ENCODE measurements at regions not wholly inside any gene's neighbourhood (a gene's known extent, or its start where the extent isn't known, plus 50 kb on each side); places are given as distances from the start of the nearest gene placed in this dataset.
"Not testable (repeated sequence)": the region's sequence is repeated elsewhere in the genome, so short reads cannot be mapped to it uniquely, and the experiment has no call there.

- in situ Hi-C loops (cut with MboI; ENCODE audit: low sequenced_read_pairs) = no loop called here
- no peak for DNase-seq (ENCODE audit: low spot score in 2 of 2)
- H3K4me3 ChIP-seq = no peak overlapping the region
- H3K4me1 ChIP-seq = no peaks in the 10 kb centered on the region
- no peaks in the 10 kb centered on the region for H3K36me3 ChIP-seq (replicated peaks)
- no peaks in the 10 kb centered on the region for H3K27me3 ChIP-seq (ENCODE audit: low read depth)
- no peaks in the 10 kb centered on the region for H3K9me3 ChIP-seq
These were observed 649.0 kb upstream of the ANKRD30A start for GRCh38 chr10:36476399-36476798.

- Histone ChIP-seq H3K27me3 (ENCODE audit: low read depth) (no peaks in the 10 kb centered on the region), H3K36me3 (replicated peaks) (no peaks in the 10 kb centered on the region), H3K9me3 (no peaks in the 10 kb centered on the region), H3K4me3 (no peak overlapping the region), H3K4me1 (no peaks in the 10 kb centered on the region)
- in situ Hi-C loops (cut with MboI; ENCODE audit: low sequenced_read_pairs) = no loop called here
- DNase-seq (ENCODE audit: low spot score in 2 of 2) = no peak
These were observed 649.7 kb upstream of the ANKRD30A start for GRCh38 chr10:36475746-36476145.

GRCh38 chr10:36474456-36474855, 650.9 kb upstream of the ANKRD30A start:
- no peak overlapping the region for H3K4me3 ChIP-seq
- no peaks in the 10 kb centered on the region for H3K4me1 ChIP-seq
- H3K9me3 ChIP-seq = no peaks in the 10 kb centered on the region
- H3K36me3 ChIP-seq (replicated peaks) = no peaks in the 10 kb centered on the region
- in situ Hi-C loops (cut with MboI; ENCODE audit: low sequenced_read_pairs) = no loop called here
- H3K27me3 ChIP-seq (ENCODE audit: low read depth) = no peaks in the 10 kb centered on the region
- no peak for DNase-seq (ENCODE audit: low spot score in 2 of 2)

- no peaks in the 10 kb centered on the region for H3K4me1 ChIP-seq
- no peaks in the 10 kb centered on the region for H3K9me3 ChIP-seq
- no peaks in the 10 kb centered on the region for H3K27me3 ChIP-seq (ENCODE audit: low read depth)
- H3K36me3 ChIP-seq (replicated peaks) = no peaks in the 10 kb centered on the region
- DNase-seq (ENCODE audit: low spot score in 2 of 2) = no peak
- H3K4me3 ChIP-seq = no peak overlapping the region
- in situ Hi-C loops (cut with MboI; ENCODE audit: low sequenced_read_pairs) = no loop called here
These were observed 652.3 kb upstream of the ANKRD30A start for GRCh38 chr10:36473122-36473521.

GRCh38 chr10:36469585-36469984, 655.8 kb upstream of the ANKRD30A start:
- Histone ChIP-seq H3K36me3 (replicated peaks) (no peaks in the 10 kb centered on the region), H3K9me3 (no peaks in the 10 kb centered on the region), H3K4me3 (no peak overlapping the region), H3K27me3 (ENCODE audit: low read depth) (no peaks in the 10 kb centered on the region), H3K4me1 (no peaks in the 10 kb centered on the region)
- in situ Hi-C loops (cut with MboI; ENCODE audit: low sequenced_read_pairs) = no loop called here
- no peak for DNase-seq (ENCODE audit: low spot score in 2 of 2)

- Histone ChIP-seq H3K4me3 (no peak overlapping the region), H3K9me3 (no peaks in the 10 kb centered on the region), H3K27me3 (ENCODE audit: low read depth) (no peaks in the 10 kb centered on the region), H3K4me1 (no peaks in the 10 kb centered on the region), H3K36me3 (replicated peaks) (no peaks in the 10 kb centered on the region)
- no peak for DNase-seq (ENCODE audit: low spot score in 2 of 2)
- in situ Hi-C loops (cut with MboI; ENCODE audit: low sequenced_read_pairs) = no loop called here
These were observed 656.8 kb upstream of the ANKRD30A start for GRCh38 chr10:36468620-36469019.

GRCh38 chr10:36465604-36466379, 659.6 kb upstream of the ANKRD30A start:
- in situ Hi-C loops (cut with MboI; ENCODE audit: low sequenced_read_pairs) = no loop called here
- DNase-seq (ENCODE audit: low spot score in 2 of 2) = no peak

GRCh38 chr10:36464291-36464690, 661.1 kb upstream of the ANKRD30A start:
- DNase-seq (ENCODE audit: low spot score in 2 of 2) = no peak
- Histone ChIP-seq H3K36me3 (replicated peaks) (no peaks in the 10 kb centered on the region), H3K27me3 (ENCODE audit: low read depth) (no peaks in the 10 kb centered on the region), H3K4me1 (no peaks in the 10 kb centered on the region), H3K9me3 (no peaks in the 10 kb centered on the region), H3K4me3 (no peak overlapping the region)
- in situ Hi-C loops (cut with MboI; ENCODE audit: low sequenced_read_pairs) = no loop called here

More at GRCh38 chr10:36465604-36466379, 659.6 kb upstream of the ANKRD30A start:
- no peaks in the 10 kb centered on the region for H3K36me3 ChIP-seq (replicated peaks)
- no peaks in the 10 kb centered on the region for H3K27me3 ChIP-seq (ENCODE audit: low read depth)
- no peaks in the 10 kb centered on the region for H3K9me3 ChIP-seq
- H3K4me3 ChIP-seq = no peak overlapping the region
- no peaks in the 10 kb centered on the region for H3K4me1 ChIP-seq

GRCh38 chr10:36463390-36463789, 662.0 kb upstream of the ANKRD30A start:
- no peaks in the 10 kb centered on the region for H3K9me3 ChIP-seq
- H3K27me3 ChIP-seq (ENCODE audit: low read depth) = no peaks in the 10 kb centered on the region
- no peaks in the 10 kb centered on the region for H3K4me1 ChIP-seq
- no peaks in the 10 kb centered on the region for H3K36me3 ChIP-seq (replicated peaks)
- H3K4me3 ChIP-seq = no peak overlapping the region
- no peak for DNase-seq (ENCODE audit: low spot score in 2 of 2)
- in situ Hi-C loops (cut with MboI; ENCODE audit: low sequenced_read_pairs) = no loop called here

- in situ Hi-C loops (cut with MboI; ENCODE audit: low sequenced_read_pairs) = no loop called here
- Histone ChIP-seq H3K27me3 (ENCODE audit: low read depth) (no peaks in the 10 kb centered on the region), H3K9me3 (no peaks in the 10 kb centered on the region), H3K4me1 (no peaks in the 10 kb centered on the region), H3K36me3 (replicated peaks) (no peaks in the 10 kb centered on the region), H3K4me3 (no peak overlapping the region)
- no peak for DNase-seq (ENCODE audit: low spot score in 2 of 2)
These were observed 663.2 kb upstream of the ANKRD30A start for GRCh38 chr10:36462194-36462593.

GRCh38 chr10:36458437-36458836, 667.0 kb upstream of the ANKRD30A start:
- H3K9me3 ChIP-seq; H3K4me3 ChIP-seq; H3K4me1 ChIP-seq; H3K27me3 ChIP-seq (ENCODE audit: low read depth); in situ Hi-C loops (cut with MboI; ENCODE audit: low sequenced_read_pairs); H3K36me3 ChIP-seq (replicated peaks); DNase-seq (ENCODE audit: low spot score in 2 of 2): not testable (repeated sequence)

GRCh38 chr10:36457751-36458150, 667.6 kb upstream of the ANKRD30A start:
- Histone ChIP-seq H3K27me3 (ENCODE audit: low read depth) (no peaks in the 10 kb centered on the region), H3K36me3 (replicated peaks) (no peaks in the 10 kb centered on the region), H3K9me3 (no peaks in the 10 kb centered on the region), H3K4me1 (no peaks in the 10 kb centered on the region), H3K4me3 (no peak overlapping the region)
- DNase-seq (ENCODE audit: low spot score in 2 of 2) = no peak
- in situ Hi-C loops (cut with MboI; ENCODE audit: low sequenced_read_pairs) = no loop called here

- Histone ChIP-seq H3K4me1 (no peaks in the 10 kb centered on the region), H3K4me3 (no peak overlapping the region), H3K36me3 (replicated peaks) (no peaks in the 10 kb centered on the region), H3K9me3 (no peaks in the 10 kb centered on the region), H3K27me3 (ENCODE audit: low read depth) (no peaks in the 10 kb centered on the region)
- no peak for DNase-seq (ENCODE audit: low spot score in 2 of 2)
- in situ Hi-C loops (cut with MboI; ENCODE audit: low sequenced_read_pairs) = no loop called here
These were observed 669.8 kb upstream of the ANKRD30A start for GRCh38 chr10:36455526-36456133.

- in situ Hi-C loops (cut with MboI; ENCODE audit: low sequenced_read_pairs) = no loop called here
- Histone ChIP-seq H3K36me3 (replicated peaks) (no peaks in the 10 kb centered on the region), H3K4me1 (no peaks in the 10 kb centered on the region), H3K9me3 (no peaks in the 10 kb centered on the region), H3K4me3 (no peak overlapping the region), H3K27me3 (ENCODE audit: low read depth) (no peaks in the 10 kb centered on the region)
- DNase-seq (ENCODE audit: low spot score in 2 of 2) = no peak
These were observed 672.5 kb upstream of the ANKRD30A start for GRCh38 chr10:36452851-36453250.

Data from HAP-1 (cell line).